KBM-7 (cell line): ENCODE measurements at regions not wholly inside any gene's neighbourhood (a gene's known extent, or its start where the extent isn't known, plus 50 kb on each side); places are given as distances from the start of the nearest gene placed in this dataset.
"Not testable (repeated sequence)": the region's sequence is repeated elsewhere in the genome, so short reads cannot be mapped to it uniquely, and the experiment has no call there.

Experiments used
- DNase-seq: peaks from one replicate; pipeline ENCODE4 v3.0.0-alpha.2; 2015
- in situ Hi-C: fragments of 300-500 bp; cut with MboI; formaldehyde crosslinking; loops from 2 replicates; pipeline ENCODE4 v1.14.3; 2020; ENCODE audit warnings: low sequenced_read_pairs, low pct_unique_long_range_greater_than_20kb, mixed read lengths

- DNase-seq: no peak
- in situ Hi-C loops: no loop called here
These were observed 207.7 kb downstream of the FAM43A start for GRCh38 chr3:194893121-194893987.

- in situ Hi-C loops: no loop called here
- no peak for DNase-seq
These were observed 208.9 kb downstream of the FAM43A start for GRCh38 chr3:194894538-194894937.

GRCh38 chr3:194900854-194901522 lies 215.3 kb downstream of the FAM43A start:
- in situ Hi-C loops: no loop called here
- DNase-seq: peak; percentile 36

- DNase-seq, in situ Hi-C loops: not testable (repeated sequence)
These were observed 217.8 kb downstream of the FAM43A start for GRCh38 chr3:194903447-194903846.

GRCh38 chr3:194904999-194905398 lies 219.3 kb downstream of the FAM43A start:
- in situ Hi-C loops, DNase-seq: not testable (repeated sequence)

GRCh38 chr3:194905696-194906095 lies 220.0 kb downstream of the FAM43A start:
- in situ Hi-C loops: no loop called here
- DNase-seq: no peak

- DNase-seq: no peak
- in situ Hi-C loops: no loop called here
These were observed 220.5 kb downstream of the FAM43A start for GRCh38 chr3:194906229-194906629.

- in situ Hi-C loops: no loop called here
- no peak for DNase-seq
These were observed 221.4 kb downstream of the FAM43A start for GRCh38 chr3:194906970-194907629.

GRCh38 chr3:194907811-194908210 lies 222.1 kb downstream of the FAM43A start:
- in situ Hi-C loops: no loop called here
- no peak for DNase-seq

GRCh38 chr3:194908496-194908895 lies 222.8 kb downstream of the FAM43A start:
- no peak for DNase-seq
- in situ Hi-C loops: no loop called here

- in situ Hi-C loops: no loop called here
These were observed 223.3 kb downstream of the FAM43A start for GRCh38 chr3:194908972-194909371.

GRCh38 chr3:194910414-194910984 lies 224.8 kb downstream of the FAM43A start:
- DNase-seq: no peak
- in situ Hi-C loops: no loop called here

More at GRCh38 chr3:194908972-194909371, 223.3 kb downstream of the FAM43A start:
- no peak for DNase-seq

GRCh38 chr3:194913316-194913715 lies 227.6 kb downstream of the FAM43A start:
- DNase-seq: no peak
- in situ Hi-C loops: no loop called here

GRCh38 chr3:194924889-194925288 lies 239.2 kb downstream of the FAM43A start:
- in situ Hi-C loops: not testable (repeated sequence)
- peak; percentile 44 for DNase-seq

GRCh38 chr3:194925614-194926013 lies 239.9 kb downstream of the FAM43A start:
- no peak for DNase-seq
- in situ Hi-C loops: no loop called here

- DNase-seq: no peak
- in situ Hi-C loops: no loop called here
These were observed 242.5 kb downstream of the FAM43A start for GRCh38 chr3:194928227-194928626.

GRCh38 chr3:194928831-194929577 lies 243.3 kb downstream of the FAM43A start:
- in situ Hi-C loops: no loop called here
- DNase-seq: no peak

- no peak for DNase-seq
- in situ Hi-C loops: no loop called here
These were observed 243.9 kb downstream of the FAM43A start for GRCh38 chr3:194929578-194929960.
